ENCODE measurements at regions not wholly inside any gene's neighbourhood (a gene's known extent, or its start where the extent isn't known, plus 50 kb on each side); places are given as distances from the start of the nearest gene placed in this dataset.

- Histone ChIP-seq H3K4me3 (no peak overlapping the region), H3K9me3 (no peaks in the 10 kb centered on the region), H3K27ac (no peak overlapping the region), H3K27me3 (no peaks in the 10 kb centered on the region), H3K4me1 (no peaks in the 10 kb centered on the region), H3K36me3 (no peaks in the 10 kb centered on the region)
- peak in 1 of 3 experiments; percentile 5 for TF ChIP-seq CTCF (IDR thresholded peaks at IDR 0.05)
- intact Hi-C loops (cut with DNase I): no loop called here
- no peak for DNase-seq (ENCODE audit: low spot score in 2 of 2)
Measured at GRCh38 chr4:65033899-65034298, 624.6 kb upstream of the TECRL start.

GRCh38 chr4:65028592-65028991 is 619.3 kb upstream of the TECRL start:
- Histone ChIP-seq H3K27ac (no peak overlapping the region), H3K27me3 (no peaks in the 10 kb centered on the region), H3K4me3 (no peak overlapping the region), H3K4me1 (no peaks in the 10 kb centered on the region), H3K36me3 (no peaks in the 10 kb centered on the region), H3K9me3 (no peaks in the 10 kb centered on the region)
- TF ChIP-seq CTCF (IDR thresholded peaks at IDR 0.05): no peak
- intact Hi-C loops (cut with DNase I): no loop called here
- DNase-seq (ENCODE audit: low spot score in 2 of 2): no peak

- H3K4me3 ChIP-seq: no peak overlapping the region
- H3K9me3 ChIP-seq: no peaks in the 10 kb centered on the region
- H3K4me1 ChIP-seq: no peaks in the 10 kb centered on the region
- no peak for DNase-seq (ENCODE audit: low spot score in 2 of 2)
- TF ChIP-seq CTCF (IDR thresholded peaks at IDR 0.05): no peak
- H3K27ac ChIP-seq: no peak overlapping the region
- no peaks in the 10 kb centered on the region for H3K36me3 ChIP-seq
- intact Hi-C loops (cut with DNase I): no loop called here
- no peaks in the 10 kb centered on the region for H3K27me3 ChIP-seq
Measured at GRCh38 chr4:65023883-65024670, 614.8 kb upstream of the TECRL start.

- TF ChIP-seq CTCF (IDR thresholded peaks at IDR 0.05): no peak
- H3K4me3 ChIP-seq: no peak overlapping the region
- intact Hi-C loops (cut with DNase I): no loop called here
- H3K27me3 ChIP-seq: no peaks in the 10 kb centered on the region
- no peaks in the 10 kb centered on the region for H3K9me3 ChIP-seq
- no peak overlapping the region for H3K27ac ChIP-seq
- no peaks in the 10 kb centered on the region for H3K36me3 ChIP-seq
- DNase-seq (ENCODE audit: low spot score in 2 of 2): no peak
- no peaks in the 10 kb centered on the region for H3K4me1 ChIP-seq
Measured at GRCh38 chr4:65023081-65023480, 613.8 kb upstream of the TECRL start.

GRCh38 chr4:65021737-65022136 is 612.5 kb upstream of the TECRL start:
- Histone ChIP-seq H3K4me3 (no peak overlapping the region), H3K4me1 (no peaks in the 10 kb centered on the region), H3K36me3 (no peaks in the 10 kb centered on the region), H3K27me3 (no peaks in the 10 kb centered on the region), H3K27ac (no peak overlapping the region), H3K9me3 (no peaks in the 10 kb centered on the region)
- intact Hi-C loops (cut with DNase I): no loop called here
- DNase-seq (ENCODE audit: low spot score in 2 of 2): no peak
- TF ChIP-seq CTCF (IDR thresholded peaks at IDR 0.05): no peak

Data from ascending aorta (tissue), 2 donors.